22Rv1 (cell line): ENCODE measurements at regions not wholly inside any gene's neighbourhood (a gene's known extent, or its start where the extent isn't known, plus 50 kb on each side); places are given as distances from the start of the nearest gene placed in this dataset.

ENCODE experiments used
- CTCF ChIP-seq: fragments of 450-650 bp; IDR thresholded peaks from 2 replicates; pipeline ENCODE4 v1.5.1; 2017; ENCODE audit warnings: mild to moderate bottlenecking
- ZFX ChIP-seq: fragments of 450-650 bp; IDR thresholded peaks from 2 replicates; pipeline ENCODE4 v1.6.1; 2017; ENCODE audit warnings: antibody characterized with exemption, borderline replicate concordance

GRCh38 chr20:59413326-59413865, 113.0 kb downstream of the EDN3 start:
- TF ChIP-seq CTCF (no peak), ZFX (no peak)
